Kidney (tissue), 13 donors: ENCODE measurements at regions not wholly inside any gene's neighbourhood (a gene's known extent, or its start where the extent isn't known, plus 50 kb on each side); places are given as distances from the start of the nearest gene placed in this dataset.

Source experiments
- DNase-seq, 5 donors: peaks; one replicate each; pipeline ENCODE4 v3.0.0-alpha.2; 2013 to 2020
- FAIRE-seq: peaks from 2 replicates; lab custom pipeline; 2012; peaks lifted over from hg19 to GRCh38; lab: Jason Lieb, UNC
- H3K27ac ChIP-seq, 2 donors: one replicate each; pipeline ENCODE4 v1.7.0; 2013; ENCODE audit warnings: low read depth in 2 of 2, low read length in 2 of 2, inconsistent platforms in 1 of 2
- H3K27me3 ChIP-seq: one replicate; pipeline ENCODE4 v1.7.1; 2013; ENCODE audit warnings: low read length, inconsistent platforms; ENCODE audit not compliant: control insufficient read depth, insufficient read depth
- H3K36me3 ChIP-seq, 3 donors: one replicate each; pipeline versions ENCODE4 v1.7.0 to v1.7.1; 2013; ENCODE audit warnings: low read length in 3 of 3, control low read depth in 1 of 3, inconsistent platforms in 1 of 3; ENCODE audit not compliant: insufficient read depth in 3 of 3, control insufficient read depth in 2 of 3
- H3K4me1 ChIP-seq, 3 donors: one replicate each; pipeline versions ENCODE4 v1.7.0 to v1.7.1; 2013; ENCODE audit warnings: low read length in 3 of 3, inconsistent platforms in 1 of 3, low read depth in 1 of 3; ENCODE audit not compliant: control insufficient read depth in 2 of 3, insufficient read depth in 2 of 3
- H3K4me3 ChIP-seq, 3 donors: one replicate each; pipeline versions ENCODE4 v1.7.0 to v1.8.1; 2013; ENCODE audit warnings: low read length in 3 of 3, control low read depth in 1 of 3, inconsistent platforms in 1 of 3
- H3K9ac ChIP-seq, 3 donors: one replicate each; pipeline versions ENCODE4 v1.7.0 to v1.7.1; 2013; ENCODE audit warnings: low read length in 3 of 3, control low read depth in 1 of 3, inconsistent platforms in 1 of 3
- H3K9me3 ChIP-seq, 3 donors: one replicate each; pipeline versions ENCODE4 v1.7.0 to v1.7.1; 2013; ENCODE audit warnings: low read length in 3 of 3, control low read depth in 1 of 3, inconsistent platforms in 1 of 3; ENCODE audit not compliant: control insufficient read depth in 2 of 3, insufficient read depth in 1 of 3
- intact Hi-C: fragments of 100-400 bp; cut with DNase I; formaldehyde crosslinking; loops from one replicate; pipeline ENCODE4 v1.11.1; 2022
- TF ChIP-seq, protein P1 (sequence below): IDR thresholded peaks from 3 replicates; pipeline ENCODE4 v1.5.1; 2012; ENCODE audit warnings: mild to moderate bottlenecking, moderate library complexity, borderline replicate concordance; ENCODE audit not compliant: insufficient read depth; ENCODE audit errors: extremely low read depth
- donor health status: control.
- donor health status: control.
- donor health status: control.
- donor health status: control.
- donor health status: control.
- donor health status: DM: yes; HTN: yes; CAD: no.
- donor health status: Normal renal cell carcinoma (clear cell type).

DNA sequence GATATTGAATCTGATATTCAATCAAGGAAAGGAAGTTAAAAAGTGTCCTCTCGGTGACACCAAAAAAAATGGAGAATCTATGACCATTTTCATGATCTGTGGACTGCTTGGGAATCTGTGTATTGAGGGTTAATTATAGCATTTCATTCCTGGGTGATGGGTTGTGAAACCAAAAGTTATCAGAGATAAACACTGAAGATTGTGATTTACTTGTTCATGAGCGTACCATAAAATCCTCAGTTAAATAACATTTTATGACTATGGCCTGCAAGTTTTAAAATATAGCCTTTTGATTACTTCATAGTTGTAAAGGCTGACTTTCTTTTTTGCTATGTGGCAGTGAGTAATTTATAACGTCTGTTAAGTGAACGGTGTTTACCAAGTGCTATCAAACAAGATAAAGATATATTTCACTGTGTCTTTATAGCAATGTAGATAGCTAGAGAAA lies 267.9 kb upstream of the SEMA6A start:
- H3K9me3 ChIP-seq, result no peaks in the 10 kb centered on the region
- no peaks in the 10 kb centered on the region for H3K36me3 ChIP-seq
- H3K9ac ChIP-seq, result no peak overlapping the region
- FAIRE-seq (no peak), DNase-seq (no peak)
- TF ChIP-seq, protein P1, sequence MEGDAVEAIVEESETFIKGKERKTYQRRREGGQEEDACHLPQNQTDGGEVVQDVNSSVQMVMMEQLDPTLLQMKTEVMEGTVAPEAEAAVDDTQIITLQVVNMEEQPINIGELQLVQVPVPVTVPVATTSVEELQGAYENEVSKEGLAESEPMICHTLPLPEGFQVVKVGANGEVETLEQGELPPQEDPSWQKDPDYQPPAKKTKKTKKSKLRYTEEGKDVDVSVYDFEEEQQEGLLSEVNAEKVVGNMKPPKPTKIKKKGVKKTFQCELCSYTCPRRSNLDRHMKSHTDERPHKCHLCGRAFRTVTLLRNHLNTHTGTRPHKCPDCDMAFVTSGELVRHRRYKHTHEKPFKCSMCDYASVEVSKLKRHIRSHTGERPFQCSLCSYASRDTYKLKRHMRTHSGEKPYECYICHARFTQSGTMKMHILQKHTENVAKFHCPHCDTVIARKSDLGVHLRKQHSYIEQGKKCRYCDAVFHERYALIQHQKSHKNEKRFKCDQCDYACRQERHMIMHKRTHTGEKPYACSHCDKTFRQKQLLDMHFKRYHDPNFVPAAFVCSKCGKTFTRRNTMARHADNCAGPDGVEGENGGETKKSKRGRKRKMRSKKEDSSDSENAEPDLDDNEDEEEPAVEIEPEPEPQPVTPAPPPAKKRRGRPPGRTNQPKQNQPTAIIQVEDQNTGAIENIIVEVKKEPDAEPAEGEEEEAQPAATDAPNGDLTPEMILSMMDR, result no peak
- intact Hi-C loops, result no loop called here
- H3K27ac ChIP-seq, result no peak overlapping the region
- H3K4me1 ChIP-seq, result no peaks in the 10 kb centered on the region
- H3K27me3 ChIP-seq, result no peaks in the 10 kb centered on the region
- no peak overlapping the region for H3K4me3 ChIP-seq

DNA sequence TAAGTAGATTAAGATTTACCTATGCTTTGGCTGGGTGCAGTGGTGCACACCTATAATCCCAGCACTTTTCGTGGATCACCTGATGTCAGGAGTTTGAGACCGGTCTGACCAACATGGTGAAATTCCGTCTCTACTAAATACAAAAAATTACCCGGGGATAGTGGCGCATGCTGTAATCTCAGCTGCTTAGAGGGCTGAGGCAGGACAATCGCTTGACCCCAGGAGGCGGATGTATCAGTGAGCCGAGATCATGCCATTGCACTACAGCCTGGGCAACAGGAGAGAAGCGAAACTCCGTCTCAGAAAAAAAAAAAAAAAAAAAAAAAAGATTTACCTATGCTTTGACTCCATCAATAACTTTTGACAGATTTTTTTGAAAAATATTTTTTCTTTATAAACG lies 267.1 kb upstream of the SEMA6A start:
- no peak overlapping the region for H3K4me3 ChIP-seq
- no peaks in the 10 kb centered on the region for H3K36me3 ChIP-seq
- TF ChIP-seq, protein P1, result no peak
- no peaks in the 10 kb centered on the region for H3K4me1 ChIP-seq
- no peak overlapping the region for H3K27ac ChIP-seq
- no peaks in the 10 kb centered on the region for H3K9me3 ChIP-seq
- DNase-seq (no peak), FAIRE-seq (no peak)
- H3K9ac ChIP-seq, result no peak overlapping the region
- H3K27me3 ChIP-seq, result no peaks in the 10 kb centered on the region
- intact Hi-C loops, result no loop called here

DNA sequence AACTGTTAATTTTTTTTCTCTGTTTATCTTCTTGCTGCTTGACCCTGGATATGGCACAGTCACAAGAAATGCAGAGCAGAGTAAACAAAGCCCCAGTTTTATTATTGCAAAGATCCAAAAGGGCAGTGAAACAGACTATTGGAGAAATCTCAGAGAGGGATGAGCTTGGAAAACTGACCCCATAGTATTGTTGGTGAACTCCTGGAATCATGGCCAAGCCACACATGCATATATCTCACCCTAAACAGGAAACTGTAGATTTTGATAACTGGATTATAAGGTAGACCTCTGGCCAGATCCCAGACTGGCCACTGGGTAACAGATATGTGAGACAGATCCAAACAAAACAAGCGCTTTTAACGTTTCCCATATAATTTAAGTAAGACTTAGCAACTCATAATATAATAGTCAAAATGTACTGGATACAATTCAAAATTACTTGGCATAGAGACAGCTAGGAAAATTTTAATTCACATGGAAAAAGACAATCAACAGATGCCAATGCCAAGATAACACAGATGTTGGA lies 263.5 kb upstream of the SEMA6A start:
- intact Hi-C loops, result no loop called here
- no peaks in the 10 kb centered on the region for H3K27me3 ChIP-seq

More for the DNA sequence above, 263.5 kb upstream of the SEMA6A start:
- FAIRE-seq (no peak), DNase-seq (peak in 1 of 5 donors; percentile 16)
- TF ChIP-seq, protein P1, result no peak
- no peaks in the 10 kb centered on the region for H3K4me1 ChIP-seq
- no peak overlapping the region for H3K27ac ChIP-seq
- H3K9ac ChIP-seq, result no peak overlapping the region
- H3K9me3 ChIP-seq, result no peaks in the 10 kb centered on the region
- H3K4me3 ChIP-seq, result no peak overlapping the region
- no peaks in the 10 kb centered on the region for H3K36me3 ChIP-seq
